ENCODE measurements at regions not wholly inside any gene's neighbourhood (a gene's known extent, or its start where the extent isn't known, plus 50 kb on each side); places are given as distances from the start of the nearest gene placed in this dataset.

DNA sequence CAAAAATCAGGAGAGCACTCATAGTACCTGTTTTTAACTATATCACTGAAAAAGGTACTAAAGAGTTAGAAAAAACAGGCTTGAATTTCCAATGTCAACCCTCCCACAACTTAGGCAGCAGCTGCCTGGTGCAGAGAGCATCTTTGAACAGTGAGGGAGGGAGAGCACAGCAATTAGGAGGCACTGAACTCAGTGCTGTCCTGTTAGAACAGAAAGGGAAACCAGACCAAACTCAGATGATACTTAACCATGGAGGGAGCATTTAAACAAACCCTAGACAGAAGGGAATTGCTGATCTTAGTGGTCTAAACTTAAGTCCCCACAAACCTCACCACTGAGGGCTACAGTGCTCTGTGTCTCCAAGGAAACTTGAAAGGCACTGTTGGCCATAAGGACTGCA is 179.2 kb upstream of the AGTR1 start:
- TF ChIP-seq BHLHE40 (IDR thresholded peaks at IDR 0.05; ENCODE audit: borderline replicate concordance in 1 of 2, low read depth in 2 of 2, low read length in 1 of 2): no peak
- TF ChIP-seq SUZ12 (IDR thresholded peaks at IDR 0.05; ENCODE audit: unreplicated experiment): no peak
- TF ChIP-seq, protein P1, sequence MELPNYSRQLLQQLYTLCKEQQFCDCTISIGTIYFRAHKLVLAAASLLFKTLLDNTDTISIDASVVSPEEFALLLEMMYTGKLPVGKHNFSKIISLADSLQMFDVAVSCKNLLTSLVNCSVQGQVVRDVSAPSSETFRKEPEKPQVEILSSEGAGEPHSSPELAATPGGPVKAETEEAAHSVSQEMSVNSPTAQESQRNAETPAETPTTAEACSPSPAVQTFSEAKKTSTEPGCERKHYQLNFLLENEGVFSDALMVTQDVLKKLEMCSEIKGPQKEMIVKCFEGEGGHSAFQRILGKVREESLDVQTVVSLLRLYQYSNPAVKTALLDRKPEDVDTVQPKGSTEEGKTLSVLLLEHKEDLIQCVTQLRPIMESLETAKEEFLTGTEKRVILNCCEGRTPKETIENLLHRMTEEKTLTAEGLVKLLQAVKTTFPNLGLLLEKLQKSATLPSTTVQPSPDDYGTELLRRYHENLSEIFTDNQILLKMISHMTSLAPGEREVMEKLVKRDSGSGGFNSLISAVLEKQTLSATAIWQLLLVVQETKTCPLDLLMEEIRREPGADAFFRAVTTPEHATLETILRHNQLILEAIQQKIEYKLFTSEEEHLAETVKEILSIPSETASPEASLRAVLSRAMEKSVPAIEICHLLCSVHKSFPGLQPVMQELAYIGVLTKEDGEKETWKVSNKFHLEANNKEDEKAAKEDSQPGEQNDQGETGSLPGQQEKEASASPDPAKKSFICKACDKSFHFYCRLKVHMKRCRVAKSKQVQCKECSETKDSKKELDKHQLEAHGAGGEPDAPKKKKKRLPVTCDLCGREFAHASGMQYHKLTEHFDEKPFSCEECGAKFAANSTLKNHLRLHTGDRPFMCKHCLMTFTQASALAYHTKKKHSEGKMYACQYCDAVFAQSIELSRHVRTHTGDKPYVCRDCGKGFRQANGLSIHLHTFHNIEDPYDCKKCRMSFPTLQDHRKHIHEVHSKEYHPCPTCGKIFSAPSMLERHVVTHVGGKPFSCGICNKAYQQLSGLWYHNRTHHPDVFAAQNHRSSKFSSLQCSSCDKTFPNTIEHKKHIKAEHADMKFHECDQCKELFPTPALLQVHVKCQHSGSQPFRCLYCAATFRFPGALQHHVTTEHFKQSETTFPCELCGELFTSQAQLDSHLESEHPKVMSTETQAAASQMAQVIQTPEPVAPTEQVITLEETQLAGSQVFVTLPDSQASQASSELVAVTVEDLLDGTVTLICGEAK (IDR thresholded peaks at IDR 0.05; ENCODE audit: borderline replicate concordance): no peak
- TF ChIP-seq, protein P2, sequence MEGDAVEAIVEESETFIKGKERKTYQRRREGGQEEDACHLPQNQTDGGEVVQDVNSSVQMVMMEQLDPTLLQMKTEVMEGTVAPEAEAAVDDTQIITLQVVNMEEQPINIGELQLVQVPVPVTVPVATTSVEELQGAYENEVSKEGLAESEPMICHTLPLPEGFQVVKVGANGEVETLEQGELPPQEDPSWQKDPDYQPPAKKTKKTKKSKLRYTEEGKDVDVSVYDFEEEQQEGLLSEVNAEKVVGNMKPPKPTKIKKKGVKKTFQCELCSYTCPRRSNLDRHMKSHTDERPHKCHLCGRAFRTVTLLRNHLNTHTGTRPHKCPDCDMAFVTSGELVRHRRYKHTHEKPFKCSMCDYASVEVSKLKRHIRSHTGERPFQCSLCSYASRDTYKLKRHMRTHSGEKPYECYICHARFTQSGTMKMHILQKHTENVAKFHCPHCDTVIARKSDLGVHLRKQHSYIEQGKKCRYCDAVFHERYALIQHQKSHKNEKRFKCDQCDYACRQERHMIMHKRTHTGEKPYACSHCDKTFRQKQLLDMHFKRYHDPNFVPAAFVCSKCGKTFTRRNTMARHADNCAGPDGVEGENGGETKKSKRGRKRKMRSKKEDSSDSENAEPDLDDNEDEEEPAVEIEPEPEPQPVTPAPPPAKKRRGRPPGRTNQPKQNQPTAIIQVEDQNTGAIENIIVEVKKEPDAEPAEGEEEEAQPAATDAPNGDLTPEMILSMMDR (IDR thresholded peaks at IDR 0.05 in 2 of 3, conservative IDR thresholded peaks at IDR 0.05 in 1 of 3; ENCODE audit: control insufficient read depth in 2 of 3, extremely low read depth in 1 of 3, insufficient read depth in 1 of 3, low read depth in 3 of 3, low read length in 3 of 3): no peak
- TF ChIP-seq CEBPB (IDR thresholded peaks at IDR 0.05; ENCODE audit: borderline replicate concordance in 1 of 2, low read depth in 2 of 2, low read length in 2 of 2): no peak
- TF ChIP-seq, protein P3, sequence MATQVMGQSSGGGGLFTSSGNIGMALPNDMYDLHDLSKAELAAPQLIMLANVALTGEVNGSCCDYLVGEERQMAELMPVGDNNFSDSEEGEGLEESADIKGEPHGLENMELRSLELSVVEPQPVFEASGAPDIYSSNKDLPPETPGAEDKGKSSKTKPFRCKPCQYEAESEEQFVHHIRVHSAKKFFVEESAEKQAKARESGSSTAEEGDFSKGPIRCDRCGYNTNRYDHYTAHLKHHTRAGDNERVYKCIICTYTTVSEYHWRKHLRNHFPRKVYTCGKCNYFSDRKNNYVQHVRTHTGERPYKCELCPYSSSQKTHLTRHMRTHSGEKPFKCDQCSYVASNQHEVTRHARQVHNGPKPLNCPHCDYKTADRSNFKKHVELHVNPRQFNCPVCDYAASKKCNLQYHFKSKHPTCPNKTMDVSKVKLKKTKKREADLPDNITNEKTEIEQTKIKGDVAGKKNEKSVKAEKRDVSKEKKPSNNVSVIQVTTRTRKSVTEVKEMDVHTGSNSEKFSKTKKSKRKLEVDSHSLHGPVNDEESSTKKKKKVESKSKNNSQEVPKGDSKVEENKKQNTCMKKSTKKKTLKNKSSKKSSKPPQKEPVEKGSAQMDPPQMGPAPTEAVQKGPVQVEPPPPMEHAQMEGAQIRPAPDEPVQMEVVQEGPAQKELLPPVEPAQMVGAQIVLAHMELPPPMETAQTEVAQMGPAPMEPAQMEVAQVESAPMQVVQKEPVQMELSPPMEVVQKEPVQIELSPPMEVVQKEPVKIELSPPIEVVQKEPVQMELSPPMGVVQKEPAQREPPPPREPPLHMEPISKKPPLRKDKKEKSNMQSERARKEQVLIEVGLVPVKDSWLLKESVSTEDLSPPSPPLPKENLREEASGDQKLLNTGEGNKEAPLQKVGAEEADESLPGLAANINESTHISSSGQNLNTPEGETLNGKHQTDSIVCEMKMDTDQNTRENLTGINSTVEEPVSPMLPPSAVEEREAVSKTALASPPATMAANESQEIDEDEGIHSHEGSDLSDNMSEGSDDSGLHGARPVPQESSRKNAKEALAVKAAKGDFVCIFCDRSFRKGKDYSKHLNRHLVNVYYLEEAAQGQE (IDR thresholded peaks at IDR 0.05; ENCODE audit: low read depth, low read length): no peak
- TF ChIP-seq TCF12 (IDR thresholded peaks at IDR 0.05; ENCODE audit: low read depth, low read length): no peak
